ENCODE measurements at regions not wholly inside any gene's neighbourhood (a gene's known extent, or its start where the extent isn't known, plus 50 kb on each side); places are given as distances from the start of the nearest gene placed in this dataset.
"Not testable (repeated sequence)": the region's sequence is repeated elsewhere in the genome, so short reads cannot be mapped to it uniquely, and the experiment has no call there.

DNA sequence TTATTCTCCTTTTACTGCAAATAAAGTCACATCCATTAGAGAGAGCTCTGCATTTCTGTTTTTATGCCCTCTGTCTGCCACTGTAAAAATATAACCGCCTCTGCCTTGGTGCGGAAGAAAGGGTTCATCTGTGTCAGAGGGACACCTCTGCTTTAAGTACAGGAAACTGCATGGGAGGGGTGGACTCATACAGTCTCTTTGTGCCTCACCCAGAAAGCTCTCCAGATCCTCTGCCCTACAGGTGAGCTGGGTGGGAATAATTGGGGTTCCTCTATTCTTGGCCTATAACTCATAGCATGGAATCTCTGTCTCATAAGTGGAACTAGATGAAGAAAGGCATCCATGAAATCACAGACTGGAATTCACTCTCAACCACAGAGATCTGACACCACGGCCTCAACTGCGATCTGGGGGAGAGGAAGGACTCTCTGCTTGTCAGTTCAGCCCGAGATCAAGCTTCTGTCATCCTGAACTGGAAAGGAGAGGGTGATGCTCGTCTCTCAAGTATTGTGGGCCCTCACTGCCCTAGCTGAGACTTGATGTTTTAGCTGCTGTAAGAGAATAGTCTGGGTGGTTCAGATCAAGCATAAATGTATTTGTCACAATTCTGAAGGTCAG lies 702.3 kb downstream of the TMEM121 start:
- FAIRE-seq: no peak

DNA sequence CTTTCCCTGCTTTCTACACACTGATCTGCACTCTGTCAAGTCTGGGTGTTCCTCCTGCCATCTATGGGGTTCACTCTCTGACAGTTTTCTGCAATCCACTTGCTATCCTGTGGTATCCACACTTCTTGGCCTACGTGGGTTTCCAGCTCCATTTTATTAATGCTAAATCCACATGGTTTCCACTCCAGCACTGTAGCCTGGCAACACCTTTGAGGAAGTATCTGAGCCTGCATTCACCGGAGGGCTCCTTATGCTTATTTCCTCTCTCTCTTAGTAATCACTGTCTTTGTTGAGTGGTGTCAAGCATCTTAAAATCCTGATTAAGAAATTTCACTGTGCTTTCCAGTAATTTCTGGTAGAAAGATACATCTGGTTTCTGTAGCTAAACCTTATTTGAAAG lies 703.7 kb downstream of the TMEM121 start:
- FAIRE-seq: no peak

DNA sequence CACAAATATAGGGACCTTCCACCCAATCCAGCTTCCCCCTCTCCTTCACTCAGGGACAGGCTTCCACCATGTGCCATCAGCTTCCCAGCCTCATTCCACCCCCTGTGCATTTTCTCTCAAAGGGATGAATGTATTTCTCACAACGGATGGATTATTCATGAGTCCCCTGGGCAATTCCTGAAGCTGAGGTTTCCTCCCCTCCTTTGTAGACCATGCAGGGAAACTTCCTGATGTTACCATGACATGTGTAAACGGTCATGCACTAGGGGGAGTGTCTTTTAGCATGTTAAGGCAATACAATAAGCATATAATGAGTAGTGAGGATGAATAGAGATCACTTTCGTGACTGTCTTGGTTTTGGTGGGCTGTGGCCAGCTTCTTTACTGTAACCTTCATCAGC lies 706.8 kb downstream of the TMEM121 start:
- not testable (repeated sequence) for FAIRE-seq

- FAIRE-seq: not testable (repeated sequence)
Measured at GRCh38 chr14:106234525-106235254, 708.3 kb downstream of the TMEM121 start.

GRCh38 chr14:106235356-106236159 lies 709.2 kb downstream of the TMEM121 start:
- no peak for FAIRE-seq

GRCh38 chr14:106248321-106249192 lies 722.2 kb downstream of the TMEM121 start:
- no peak for FAIRE-seq

GRCh38 chr14:106253995-106254394 lies 727.6 kb downstream of the TMEM121 start:
- FAIRE-seq: not testable (repeated sequence)

- FAIRE-seq: not testable (repeated sequence)
Measured at GRCh38 chr14:106257569-106257994, 731.2 kb downstream of the TMEM121 start.

DNA sequence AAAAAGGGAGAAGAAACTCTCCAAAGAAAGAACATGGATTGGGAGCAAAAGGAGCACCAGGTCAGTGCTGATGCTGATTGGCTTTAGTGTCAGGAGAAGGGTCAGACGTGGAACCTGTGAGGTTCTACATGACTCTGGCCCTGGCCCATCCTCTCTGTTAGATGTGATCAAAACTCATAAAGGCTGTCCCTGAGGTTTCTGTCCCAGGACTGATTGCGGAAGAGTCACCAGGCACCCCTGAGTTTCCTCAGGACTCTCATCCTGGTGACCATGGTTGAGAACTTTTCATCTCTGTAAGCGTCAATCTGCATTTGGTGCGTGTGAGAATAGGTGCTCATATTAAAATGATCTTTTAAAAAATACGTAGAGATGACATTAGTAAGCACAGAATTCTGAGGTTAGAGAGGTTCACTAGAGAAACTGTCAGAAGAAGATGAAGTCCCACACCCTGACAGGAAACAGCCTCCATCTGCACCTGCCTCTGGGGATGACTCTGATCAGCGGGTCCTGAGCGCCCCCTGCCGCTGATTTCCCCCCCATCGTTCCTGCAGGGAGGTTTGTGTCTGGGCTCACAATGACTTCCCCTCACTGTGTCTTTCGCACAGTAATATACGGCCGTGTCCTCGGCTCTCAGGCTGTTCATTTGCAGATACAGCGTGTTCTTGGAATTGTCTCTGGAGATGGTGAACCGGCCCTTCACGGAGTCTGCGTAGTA lies 741.8 kb downstream of the TMEM121 start:
- FAIRE-seq: no peak

DNA sequence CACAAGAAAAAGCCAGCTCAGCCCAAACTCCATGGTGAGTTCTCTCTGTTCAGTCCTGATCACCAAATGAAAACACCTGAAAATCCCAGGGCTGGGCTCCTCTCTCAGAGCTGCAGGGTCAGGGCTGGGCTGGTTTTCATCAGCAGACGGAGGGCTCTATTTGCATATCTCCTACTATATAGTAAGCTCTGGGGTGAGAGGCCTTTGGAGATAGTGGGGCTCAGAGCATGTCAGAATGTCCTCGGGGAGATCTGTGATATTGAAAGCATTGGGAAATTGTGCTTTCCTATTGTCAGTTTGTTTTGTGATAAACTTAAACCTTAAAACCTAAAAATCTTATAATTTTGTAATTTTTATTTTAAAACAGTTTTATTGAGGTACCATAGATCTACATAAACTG lies 742.6 kb downstream of the TMEM121 start:
- no peak for FAIRE-seq

GRCh38 chr14:106269451-106270204 lies 743.2 kb downstream of the TMEM121 start:
- FAIRE-seq: no peak

DNA sequence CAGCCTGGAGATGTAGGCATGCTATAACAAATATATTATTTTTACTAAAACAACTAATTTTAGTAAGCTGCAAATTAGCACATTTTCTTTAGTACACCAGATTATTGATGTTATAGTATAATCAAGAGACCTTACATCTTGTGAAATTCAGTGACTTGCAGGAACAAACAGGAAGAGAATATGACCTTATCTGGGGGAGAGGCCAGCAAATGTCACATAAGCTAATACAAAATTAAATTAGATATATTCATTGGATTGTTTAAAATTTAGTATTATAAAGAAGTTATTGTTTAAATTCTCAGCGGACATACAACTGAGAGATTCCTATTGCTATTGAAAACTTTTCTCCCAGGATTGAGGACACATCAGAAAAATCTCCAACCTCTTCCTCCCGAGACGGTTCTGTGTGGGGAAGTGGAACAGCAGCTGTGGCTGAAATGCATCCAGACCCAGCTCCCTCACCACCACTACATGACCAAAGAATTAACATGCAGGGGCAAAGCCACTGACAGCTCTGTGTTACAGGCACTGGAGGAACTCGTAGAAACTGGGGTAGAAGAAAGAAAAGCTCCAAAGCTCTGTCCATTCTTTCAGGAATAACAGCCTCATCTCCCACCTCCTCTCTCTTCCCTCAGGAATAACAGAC lies 744.2 kb downstream of the TMEM121 start:
- FAIRE-seq: not testable (repeated sequence)

GRCh38 chr14:106276326-106277267 lies 750.2 kb downstream of the TMEM121 start:
- FAIRE-seq: no peak

DNA sequence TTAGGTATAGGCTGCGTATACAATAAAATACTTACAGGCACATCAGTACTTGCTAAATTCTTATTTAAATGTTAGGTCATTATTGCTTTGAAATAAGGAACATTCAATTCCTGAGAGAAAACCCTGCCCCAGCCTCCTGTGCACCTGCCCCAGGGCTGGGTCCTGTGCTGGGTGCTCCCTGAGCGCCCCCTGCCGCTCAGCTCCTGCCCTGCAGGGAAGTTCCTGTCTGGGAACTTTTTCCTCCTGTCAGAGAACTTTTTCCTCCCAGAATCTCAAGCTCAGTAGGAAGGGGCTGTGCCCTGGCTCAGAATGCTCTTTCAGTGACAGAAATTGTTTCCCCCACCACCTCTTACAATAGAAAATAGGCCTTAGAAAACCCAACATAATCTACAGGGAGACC lies 751.1 kb downstream of the TMEM121 start:
- FAIRE-seq: no peak

DNA sequence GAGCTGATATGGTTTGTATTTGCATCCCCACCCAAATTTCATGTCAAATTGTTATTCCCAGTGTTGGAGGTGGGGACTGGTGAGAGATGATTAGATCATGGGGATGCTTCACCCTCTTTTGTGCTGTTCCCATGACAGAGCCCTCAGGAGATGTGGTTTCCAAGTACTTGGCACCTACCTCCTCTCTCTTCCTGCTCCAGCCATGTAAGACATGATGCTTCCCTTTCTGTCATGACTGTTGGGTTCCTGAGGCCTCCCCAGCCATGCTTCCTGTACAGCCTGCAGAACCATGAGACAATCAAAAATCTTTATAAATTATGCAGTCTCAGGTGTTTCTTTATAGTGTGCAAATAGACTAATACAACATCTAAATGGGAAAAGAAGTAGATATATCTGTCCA lies 754.5 kb downstream of the TMEM121 start:
- no peak for FAIRE-seq

DNA sequence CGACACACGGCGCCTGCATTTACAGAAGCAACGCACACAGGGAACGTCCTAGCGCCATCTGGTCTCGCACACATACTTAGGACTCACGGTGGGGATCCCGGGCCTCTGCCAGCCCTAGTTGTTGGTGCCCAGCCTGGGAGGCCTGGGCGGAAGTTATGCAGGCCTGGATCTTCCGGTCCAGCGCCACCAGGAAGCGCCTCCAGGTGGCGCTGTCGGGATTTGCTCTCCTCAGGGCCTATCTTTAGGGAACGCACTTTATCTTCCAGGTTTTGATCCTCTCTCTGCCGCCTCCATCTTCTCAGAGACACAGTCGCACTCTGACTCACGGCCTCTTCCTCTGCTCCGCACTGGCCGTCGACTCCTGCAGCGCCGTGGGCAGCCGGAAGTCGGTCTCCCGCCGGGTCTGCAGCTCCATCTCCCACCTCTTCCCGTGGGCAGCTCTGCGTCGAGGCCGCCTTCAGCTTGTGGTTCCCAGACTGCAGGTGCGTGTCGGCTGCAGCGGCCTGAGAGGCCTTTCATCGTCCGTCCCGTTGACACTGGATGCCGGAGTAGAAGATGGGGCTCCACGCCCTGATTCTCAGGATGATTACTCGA lies 760.4 kb downstream of the TMEM121 start:
- FAIRE-seq: no peak

DNA sequence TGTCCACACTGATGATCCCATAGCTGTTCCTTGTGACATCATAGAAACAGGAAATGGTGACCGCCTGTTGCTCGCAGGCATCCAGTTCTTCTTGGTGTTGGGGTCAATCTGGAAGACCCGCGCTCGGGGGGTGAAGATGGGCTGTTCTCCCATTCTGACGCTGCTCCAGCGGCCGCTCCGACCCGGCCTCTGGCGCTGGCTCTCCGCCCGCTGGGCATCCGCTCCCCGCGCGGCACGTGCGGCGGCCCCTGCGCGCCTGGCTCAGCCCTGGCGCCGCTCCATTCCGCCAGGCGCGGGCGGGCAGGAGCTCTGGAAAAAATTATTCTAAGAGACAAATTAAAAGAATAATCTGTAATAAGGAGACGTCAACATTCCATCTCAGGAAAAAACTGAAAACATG lies 761.1 kb downstream of the TMEM121 start:
- no peak for FAIRE-seq

GRCh38 chr14:106291626-106292025 lies 765.2 kb downstream of the TMEM121 start:
- FAIRE-seq: no peak

- FAIRE-seq: no peak
Measured at GRCh38 chr14:106294324-106294723, 767.9 kb downstream of the TMEM121 start.

All from A204.1 (cell line).